Astrocyte of the hippocampus (primary cell): ENCODE measurements at regions not wholly inside any gene's neighbourhood (a gene's known extent, or its start where the extent isn't known, plus 50 kb on each side); places are given as distances from the start of the nearest gene placed in this dataset.
"Not testable (repeated sequence)": the region's sequence is repeated elsewhere in the genome, so short reads cannot be mapped to it uniquely, and the experiment has no call there.

Experiments used
- DNase-seq: peaks from one replicate; pipeline ENCODE4 v3.0.0; 2011; ENCODE audit warnings: low read depth, low spot score

DNA sequence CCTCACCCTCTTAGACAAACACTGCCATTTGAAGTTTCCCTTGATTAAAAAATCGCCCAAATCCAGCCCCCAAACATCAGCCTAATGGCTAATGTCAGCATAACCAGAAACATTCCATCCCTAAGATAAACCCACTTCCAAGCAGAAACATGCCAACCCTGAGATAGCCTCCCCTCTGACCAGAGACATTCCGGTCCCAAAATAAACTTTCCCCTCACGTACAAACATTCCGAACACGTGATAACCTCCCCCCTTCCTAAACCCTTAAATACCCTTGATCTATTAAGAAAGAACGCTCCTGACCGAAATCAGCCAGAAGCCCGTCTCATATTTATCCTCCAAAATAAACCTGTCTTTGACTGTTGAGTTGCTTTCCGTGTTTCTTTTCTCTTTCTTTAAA is 237.2 kb downstream of the ASMT start:
- DNase-seq: no peak

DNA sequence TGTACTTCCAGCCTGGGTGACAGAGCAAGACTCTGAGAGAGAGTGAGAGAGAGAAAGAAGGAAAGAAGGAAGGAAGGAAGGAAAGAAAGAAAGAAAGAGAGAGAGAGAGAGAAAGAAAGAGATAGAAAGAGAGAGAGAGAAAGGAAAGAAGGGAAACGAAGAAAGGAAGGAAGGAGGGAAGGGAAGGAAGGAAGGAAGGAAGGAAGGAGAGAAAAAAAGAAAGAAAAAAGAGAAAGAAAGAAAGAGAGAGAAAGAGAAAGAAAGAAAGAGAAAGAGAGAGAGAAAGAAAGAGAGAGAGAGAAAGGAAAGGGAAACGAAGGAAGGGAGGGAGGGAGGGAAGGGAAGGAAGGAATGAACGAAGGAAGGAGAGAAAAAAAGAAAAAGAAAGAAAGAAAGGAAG is 238.6 kb downstream of the ASMT start:
- no peak for DNase-seq

DNA sequence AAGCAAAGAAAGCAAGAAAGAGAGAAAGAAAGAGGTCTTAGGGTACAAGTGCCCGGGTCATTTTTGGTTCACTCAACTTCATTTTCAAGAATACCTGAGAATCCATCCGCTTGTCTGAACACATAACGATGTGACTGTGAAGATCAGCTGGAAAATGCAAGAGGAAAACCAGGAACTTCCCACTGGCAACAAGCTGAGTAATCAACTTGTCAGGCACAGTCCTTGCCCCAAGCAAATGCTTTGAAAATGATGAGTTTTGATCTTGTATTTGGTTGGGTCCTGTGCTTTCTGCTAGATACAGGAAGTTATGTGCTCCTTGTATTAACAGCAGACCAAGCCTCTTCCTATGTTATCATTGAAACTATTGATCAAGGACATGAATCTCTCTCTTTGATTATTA is 239.1 kb downstream of the ASMT start:
- DNase-seq: no peak

DNA sequence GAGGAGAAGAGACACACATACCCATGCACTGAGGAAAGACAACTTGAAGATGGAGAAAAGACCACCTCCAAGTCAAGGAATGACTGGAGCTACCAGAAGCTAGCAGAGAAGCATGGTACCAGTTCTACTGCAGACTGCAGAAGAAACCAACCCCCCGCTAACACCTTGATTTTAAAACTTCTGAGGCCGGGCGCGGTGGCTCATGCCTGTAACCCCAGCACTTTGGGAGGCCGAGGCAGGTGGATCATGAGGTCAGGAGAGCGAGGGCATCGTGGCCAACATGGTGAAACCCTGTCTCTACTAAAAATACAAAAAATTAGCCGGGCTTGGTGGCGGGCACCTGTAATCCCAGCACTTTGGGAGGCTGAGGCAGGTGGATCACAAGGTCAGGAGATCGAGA is 240.0 kb downstream of the ASMT start:
- DNase-seq: not testable (repeated sequence)

DNA sequence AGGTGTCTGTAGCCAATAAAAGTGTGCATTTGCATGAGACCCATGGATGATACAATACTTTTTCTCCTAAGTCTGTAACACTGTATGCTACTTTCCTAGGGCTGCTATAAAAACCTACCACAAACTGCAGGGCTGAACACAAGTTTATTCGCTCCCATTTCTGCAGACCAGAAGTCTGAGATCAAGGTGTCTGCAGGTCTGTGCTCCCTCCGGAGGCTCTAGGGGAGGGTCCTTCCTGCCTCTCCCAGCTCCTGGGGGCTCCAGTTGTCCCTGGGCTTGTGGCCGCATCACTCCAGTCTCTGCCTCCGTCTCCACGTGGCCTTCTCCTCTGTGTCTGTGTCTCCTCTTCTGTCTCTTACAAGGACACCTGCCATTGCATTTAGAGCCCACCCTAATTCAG is 244.4 kb downstream of the ASMT start:
- not testable (repeated sequence) for DNase-seq

DNA sequence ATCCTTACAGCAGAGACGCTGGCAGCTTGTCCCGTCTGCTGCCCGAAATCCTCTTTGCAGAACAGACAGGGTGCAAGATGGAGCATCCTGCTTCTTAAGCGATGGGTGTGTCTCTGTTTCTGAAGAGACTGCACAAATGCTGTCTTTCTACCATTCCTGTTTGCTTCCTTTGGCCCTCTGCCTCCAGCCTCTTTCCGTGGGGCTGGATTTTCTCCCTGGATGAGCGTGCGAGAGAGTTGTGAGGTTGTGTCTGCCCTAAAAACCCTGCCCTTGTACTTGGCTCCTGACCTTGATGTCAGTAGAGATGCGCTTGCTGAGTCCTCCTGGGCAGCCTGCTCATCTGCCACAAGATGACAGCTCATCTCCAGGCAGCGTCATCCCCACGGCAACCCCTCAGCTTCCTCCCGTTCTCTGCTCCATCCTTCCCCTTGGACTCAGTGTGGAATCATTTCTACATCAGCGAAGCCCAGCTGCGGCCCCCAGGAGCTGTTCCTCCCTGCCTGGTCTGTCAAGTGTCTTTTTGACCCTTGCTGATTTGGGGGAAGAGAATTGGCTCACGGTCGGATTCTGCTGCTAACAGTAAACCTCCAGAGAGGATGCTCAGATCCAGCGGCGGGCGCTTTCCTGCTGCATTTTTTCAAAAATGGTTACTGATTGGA is 246.2 kb downstream of the ASMT start:
- no peak for DNase-seq

DNA sequence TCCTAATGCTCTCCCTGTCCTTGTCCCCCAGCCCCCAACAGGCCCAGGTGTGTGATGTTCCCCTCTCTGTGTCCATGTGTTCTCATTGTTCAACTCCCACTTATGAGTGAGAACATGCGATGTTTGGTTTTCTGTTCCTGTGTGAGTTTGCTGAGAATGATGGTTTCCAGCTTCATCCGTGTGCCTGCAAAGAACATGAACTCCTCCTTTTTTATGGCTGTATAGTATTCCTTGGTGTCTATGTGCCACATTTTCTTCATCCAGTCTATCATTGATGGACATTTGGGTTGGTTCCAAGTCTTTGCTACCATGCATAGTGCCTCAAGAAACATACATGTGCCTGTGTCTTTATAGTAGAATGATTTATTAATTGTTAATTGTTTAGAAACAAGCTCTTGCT is 249.1 kb downstream of the ASMT start:
- not testable (repeated sequence) for DNase-seq

DNA sequence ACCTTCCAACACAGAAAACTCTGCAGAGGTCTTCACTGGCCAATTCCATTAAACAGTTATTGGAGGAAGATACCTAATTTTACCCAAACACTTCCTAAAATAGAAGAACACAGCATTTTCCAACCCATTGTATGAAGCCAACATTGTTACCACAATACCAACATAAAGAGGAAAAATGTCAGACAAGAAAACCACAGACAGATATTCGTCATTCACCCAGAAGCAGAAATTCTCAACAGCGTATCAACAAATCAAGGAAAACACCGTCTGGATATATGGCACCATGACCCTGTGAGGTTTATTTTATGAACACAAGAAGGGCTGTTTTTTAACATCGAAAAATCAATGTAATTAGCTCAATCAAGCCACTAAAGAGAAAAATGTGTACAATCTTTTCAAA is 255.6 kb downstream of the ASMT start:
- peak; percentile 4 for DNase-seq

DNA sequence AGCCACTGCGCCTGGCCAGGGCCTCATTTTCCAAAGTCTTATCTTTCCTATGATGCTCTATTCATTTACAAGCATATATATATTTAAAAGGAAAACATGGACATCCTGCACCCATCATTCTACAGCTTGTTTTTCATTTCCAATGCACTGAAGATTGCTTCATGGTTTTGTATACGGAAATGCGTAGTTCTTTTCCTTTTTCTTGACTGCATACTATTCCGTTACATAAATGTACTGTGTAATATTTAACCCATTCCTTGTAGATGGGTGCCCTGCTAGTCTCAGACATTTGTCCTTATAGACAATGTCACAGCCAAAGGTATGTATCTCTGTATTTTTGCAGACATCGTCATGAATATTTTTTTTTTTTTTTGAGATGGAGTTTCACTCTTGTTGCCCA is 257.0 kb downstream of the ASMT start:
- DNase-seq: no peak

DNA sequence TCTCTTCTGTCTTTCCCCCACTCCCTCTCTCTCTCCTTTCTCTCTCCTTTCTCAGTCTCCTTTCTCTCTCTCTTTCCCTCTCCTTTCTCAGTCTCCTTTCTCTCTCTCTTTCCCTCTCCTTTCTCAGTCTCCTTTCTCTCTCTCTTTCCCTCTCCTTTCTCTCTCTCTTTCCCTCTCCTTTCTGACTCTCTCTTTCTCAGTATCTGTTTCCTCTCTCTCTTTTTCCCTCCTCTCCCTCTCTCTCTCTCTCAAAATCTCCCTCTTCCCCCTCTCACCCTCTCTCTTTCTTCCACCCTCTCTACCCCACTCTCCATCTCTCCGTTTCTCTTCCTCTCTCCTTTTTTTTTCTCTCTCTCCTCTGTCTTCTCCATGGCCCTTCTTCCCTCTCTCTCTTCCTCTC is 258.8 kb downstream of the ASMT start:
- DNase-seq: no peak

DNA sequence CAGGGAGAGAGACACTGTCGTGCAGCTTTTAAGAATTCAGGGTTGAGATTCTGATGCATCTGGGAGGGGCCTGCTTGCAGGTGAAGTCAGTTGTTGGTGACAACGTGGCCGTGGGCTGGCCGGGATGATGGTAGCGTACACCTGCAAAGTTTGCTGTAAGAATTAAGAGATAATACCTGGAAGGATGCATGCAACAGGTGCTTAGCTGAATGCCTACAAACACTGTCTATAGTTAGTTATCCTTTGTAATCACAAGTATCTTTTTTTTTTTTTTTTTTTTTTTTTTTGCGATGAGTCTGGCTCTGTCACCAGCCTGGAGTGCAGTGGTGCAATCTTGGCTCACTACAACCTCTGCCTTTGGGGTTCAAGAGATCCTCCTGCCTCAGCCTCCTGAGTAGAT is 259.6 kb downstream of the ASMT start:
- DNase-seq: no peak

DNA sequence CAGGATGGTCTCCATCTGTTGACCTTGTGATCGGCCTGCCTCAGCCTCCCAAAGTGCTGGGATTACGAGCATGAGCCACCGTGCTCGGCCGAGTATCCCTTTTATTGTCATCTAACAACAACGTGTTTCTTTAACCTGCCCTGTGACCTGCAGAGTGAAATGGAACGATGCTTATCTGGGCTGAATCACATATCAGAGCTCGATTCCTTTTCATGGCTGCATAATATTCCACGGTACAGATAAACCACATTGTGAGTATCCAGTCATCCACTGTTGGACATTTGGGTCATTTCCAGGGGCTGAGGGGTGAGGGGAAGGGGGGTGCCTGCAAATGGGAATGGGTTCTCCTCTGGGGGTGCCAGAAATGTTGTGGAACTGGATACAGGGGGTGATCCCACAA is 260.0 kb downstream of the ASMT start:
- DNase-seq: no peak

DNA sequence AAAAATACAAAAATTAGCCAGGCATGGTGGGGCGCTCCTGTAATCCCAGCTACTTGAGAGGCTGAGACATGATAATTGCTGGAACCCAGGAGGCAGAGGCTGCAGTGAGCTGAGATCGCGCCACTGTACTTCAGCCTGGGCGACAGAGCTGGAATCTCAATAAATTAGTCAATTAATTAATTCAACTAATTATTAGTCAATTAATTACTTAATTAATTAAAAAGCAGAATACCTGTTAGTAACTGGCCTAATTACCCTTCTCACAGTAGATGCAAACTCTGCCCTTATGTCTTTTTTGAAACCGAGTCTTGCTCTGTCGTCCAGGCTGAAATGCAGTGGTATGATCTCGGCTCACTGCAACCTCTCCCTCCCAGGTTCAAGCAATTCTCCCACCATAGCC is 261.2 kb downstream of the ASMT start:
- DNase-seq: no peak

DNA sequence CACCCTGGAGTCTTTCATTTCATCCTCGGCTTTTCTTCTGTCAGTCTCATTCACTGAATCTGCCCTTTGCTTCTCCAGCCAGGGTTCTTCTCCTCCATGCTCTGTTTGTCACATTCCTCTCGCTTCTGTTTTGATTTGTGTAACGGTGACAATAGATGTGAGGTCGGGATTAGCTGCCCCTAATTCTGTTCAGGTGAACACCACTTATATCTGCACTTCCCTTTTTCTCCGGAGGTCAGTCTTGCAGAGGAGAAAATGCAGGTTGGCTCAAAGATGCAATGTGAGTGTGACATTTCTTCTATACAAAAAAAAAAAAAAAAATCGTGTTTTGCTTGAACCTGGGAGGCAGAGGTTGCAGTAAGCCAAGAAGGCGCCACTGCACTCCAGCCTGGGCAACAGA is 262.9 kb downstream of the ASMT start:
- no peak for DNase-seq

DNA sequence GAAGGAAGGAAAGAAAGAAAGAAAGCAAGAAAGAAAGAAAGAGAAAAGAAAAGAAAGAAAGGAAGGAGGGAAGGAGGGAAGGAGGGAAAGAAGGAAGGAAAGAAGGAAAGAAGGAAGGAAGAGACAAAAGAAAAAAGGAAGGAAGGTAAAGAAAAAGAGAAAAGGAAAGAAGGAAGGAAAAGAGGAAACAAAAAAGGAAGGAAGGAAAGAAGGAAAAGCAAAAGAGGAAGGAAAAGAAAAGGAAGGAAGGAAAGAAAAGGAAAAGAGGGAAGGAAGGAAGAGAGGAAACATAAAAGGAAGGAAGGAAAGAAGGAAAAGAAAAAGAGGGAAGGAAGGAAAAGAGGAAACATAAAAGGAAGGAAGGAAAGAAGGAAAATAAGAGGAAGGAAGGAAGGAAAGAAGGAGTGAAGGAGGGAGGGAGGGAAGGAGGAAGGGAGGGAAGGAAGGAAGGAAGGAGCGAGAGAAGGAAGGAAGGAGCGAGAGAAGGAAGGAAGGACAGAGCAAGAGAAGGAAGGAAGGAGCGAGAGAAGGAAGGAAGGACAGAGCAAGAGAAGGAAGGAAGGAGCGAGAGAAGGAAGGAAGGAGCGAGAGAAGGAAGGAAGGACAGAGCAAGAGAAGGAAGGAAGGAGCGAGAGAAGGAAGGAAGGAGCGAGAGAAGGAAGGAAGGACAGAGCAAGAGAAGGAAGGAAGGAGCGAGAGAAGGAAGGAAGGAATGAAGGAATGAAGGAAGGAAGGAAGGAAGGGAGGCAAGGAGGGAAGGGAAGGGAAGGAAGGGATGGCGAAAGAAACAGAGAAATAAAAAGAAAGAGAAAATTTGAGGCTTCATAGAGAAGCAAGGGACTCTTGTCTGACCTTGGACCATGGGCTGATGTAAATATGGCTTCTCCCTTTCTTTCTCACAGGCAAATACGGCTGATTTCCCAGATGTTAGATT is 266.3 kb downstream of the ASMT start:
- DNase-seq: not testable (repeated sequence)

DNA sequence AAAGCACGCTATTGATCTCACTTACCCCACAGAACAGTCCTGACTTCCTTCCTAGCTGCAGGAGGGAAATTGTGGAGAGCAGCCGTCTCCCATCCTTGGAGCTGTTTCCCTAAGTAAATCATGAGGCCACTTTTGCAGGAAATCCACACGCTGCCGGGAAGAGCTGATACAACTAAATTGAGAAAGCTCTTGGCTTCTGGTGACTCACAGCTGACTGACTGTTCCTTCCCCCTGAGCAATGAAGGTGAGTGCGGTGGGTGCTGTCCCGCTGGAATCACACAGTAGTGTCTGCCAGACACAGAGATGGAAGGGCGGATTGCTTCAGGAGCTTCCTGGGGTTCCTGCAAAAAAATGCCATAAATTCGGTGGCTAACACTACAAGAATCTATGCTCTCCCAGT is 268.9 kb downstream of the ASMT start:
- no peak for DNase-seq

DNA sequence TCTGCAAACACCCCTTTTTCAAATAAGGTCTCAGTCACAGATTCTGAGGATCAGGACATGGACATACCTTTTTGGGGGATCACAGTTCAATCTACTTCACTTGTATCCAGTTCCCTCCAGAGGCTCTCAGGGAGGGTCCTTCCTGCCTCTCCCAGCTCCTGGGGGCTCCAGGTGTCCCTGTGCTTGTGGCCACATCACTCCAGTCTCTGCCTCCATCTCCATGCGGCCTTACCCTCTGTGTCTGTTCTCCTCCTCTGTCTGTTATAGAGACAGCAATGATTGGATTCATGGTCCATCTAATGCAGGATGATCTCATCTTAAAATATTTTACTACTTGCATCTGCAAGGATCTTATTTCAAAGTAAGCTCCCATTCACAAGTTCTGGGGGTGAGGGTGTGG is 269.6 kb downstream of the ASMT start:
- DNase-seq: no peak

DNA sequence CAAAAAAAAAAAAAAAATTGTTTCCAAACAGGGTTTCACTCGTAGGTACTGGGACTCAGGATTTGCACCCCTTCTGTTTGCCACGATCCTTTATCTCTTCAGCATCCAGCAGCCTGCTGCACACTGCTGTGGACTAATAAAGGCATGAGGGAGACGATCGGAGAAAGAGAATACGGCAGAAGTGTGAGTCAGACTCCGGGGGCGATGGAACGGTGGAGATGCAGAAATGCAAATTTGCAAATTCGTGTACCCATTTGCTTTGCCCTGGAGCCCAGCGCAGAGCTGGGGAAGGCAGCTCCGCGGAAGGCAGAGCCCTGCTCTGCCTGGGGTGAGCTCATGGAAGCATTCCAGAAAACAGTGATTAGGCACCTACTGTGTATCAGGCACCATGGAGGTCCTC is 270.3 kb downstream of the ASMT start:
- DNase-seq: no peak

DNA sequence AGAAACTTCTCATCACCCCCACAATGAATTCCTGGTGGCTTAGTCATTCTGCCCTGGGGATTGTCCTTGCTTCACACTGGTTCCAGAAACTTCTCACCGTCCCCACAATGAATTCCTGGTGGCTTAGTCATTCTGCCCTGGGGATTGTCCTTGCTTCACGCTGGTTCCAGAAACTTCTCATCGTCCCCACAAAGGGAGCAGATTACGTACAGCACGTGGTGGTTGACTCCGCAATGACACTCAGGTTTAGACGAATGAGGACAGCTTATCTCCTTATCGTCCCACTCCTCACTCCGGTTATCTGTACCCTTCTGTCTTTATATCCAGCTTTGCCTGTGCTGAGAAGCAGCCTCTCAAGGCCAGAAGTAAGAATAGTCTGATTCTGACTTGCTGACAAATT is 273.4 kb downstream of the ASMT start:
- not testable (repeated sequence) for DNase-seq

DNA sequence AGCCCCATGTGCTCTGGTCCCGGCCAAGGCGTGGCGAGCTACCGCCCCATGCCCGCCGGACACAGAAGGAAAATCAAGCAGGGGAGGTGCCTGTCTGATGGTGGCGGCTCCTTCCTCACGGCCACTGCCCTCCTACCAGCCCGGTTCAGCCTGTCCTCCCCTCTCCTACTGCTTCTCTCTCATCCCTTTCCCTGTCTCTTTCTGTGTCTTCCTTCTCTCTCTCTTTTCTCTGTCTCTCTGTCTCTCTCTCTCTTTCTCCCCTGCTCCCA is 279.1 kb downstream of the ASMT start:
- no peak for DNase-seq

DNA sequence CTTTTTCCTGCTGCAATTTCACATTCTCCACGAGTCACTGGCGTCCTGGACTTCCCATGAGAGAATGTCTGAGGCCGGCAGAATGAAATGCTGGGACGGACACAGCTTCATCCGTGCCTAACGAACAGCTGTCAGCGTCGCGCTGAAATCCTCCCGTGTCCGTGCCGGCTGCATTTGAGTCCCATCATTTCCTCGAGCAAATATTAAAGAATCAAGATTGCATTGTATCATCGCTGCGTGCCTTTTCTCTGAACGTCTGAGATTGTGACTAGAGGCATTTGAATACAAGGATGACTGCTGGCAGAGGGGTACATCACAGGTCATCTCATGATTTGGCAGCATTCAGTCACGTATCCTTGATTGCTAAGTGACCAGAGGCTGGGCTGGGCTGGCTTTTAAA is 279.9 kb downstream of the ASMT start:
- no peak for DNase-seq

DNA sequence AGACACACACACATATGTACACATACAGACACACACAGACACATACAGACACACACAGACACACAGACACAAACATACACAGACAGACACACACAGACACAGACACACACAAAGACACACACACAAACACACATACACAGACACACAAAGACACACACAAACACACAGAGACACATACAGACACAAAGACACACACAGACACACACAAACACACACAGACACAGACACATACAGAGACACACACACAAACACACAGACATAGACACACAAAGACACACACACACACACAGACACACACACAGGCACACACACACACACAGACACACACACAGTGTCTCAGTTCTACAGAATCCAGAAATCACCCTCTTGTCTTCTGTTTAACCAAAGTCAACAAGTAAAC is 280.7 kb downstream of the ASMT start:
- no peak for DNase-seq

DNA sequence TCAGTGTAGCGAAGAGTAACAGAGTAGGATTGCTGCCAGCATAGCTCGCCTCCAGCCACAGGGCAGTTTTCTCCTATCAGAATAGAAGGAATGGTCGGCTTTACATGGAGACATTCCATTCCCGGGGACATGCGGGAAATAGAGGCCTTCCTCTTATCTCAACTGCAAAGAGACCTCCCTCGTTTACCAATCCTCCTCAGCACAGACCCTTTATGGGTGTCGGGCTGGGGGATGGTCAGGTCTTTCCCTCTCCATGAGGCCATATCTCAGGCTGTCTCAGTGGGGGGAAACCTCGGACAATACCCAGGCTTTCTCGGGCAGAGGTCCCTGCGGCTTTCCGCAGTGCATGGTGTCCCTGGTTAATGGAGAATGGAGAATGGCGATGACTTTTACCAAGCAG is 285.0 kb downstream of the ASMT start:
- DNase-seq: no peak

DNA sequence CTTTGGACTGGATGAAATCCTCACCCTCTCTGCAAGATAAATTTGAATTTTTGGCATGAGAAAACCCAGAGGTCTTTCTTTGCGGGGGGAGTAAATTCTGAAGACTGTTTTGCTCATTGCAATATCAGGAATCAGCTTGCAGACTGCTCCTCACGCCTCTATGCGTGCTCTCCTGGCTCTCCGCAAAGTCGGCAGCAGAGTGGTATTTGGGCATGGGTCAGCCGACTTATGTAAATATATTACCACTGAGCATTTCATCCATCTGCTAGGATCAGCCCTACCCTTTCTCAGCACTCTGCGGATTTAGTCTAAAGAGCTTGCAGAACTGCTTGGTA is 288.0 kb downstream of the ASMT start:
- no peak for DNase-seq
